ENCODE measurements at regions not wholly inside any gene's neighbourhood (a gene's known extent, or its start where the extent isn't known, plus 50 kb on each side); places are given as distances from the start of the nearest gene placed in this dataset.

GRCh38 chr9:16335788-16336580 is 534.5 kb downstream of the BNC2 start:
- DNase-seq (ENCODE audit: low read depth in 2 of 2), result no peak

GRCh38 chr9:16336833-16337232 is 533.6 kb downstream of the BNC2 start:
- DNase-seq (ENCODE audit: low read depth in 2 of 2), result no peak

GRCh38 chr9:16337322-16338029 is 533.0 kb downstream of the BNC2 start:
- DNase-seq (ENCODE audit: low read depth in 2 of 2), result no peak

GRCh38 chr9:16341177-16341576 is 529.3 kb downstream of the BNC2 start:
- no peak for DNase-seq (ENCODE audit: low read depth in 2 of 2)

GRCh38 chr9:16342246-16343020 is 528.0 kb downstream of the BNC2 start:
- DNase-seq (ENCODE audit: low read depth in 2 of 2), result no peak

GRCh38 chr9:16343249-16344237 is 526.9 kb downstream of the BNC2 start:
- no peak for DNase-seq (ENCODE audit: low read depth in 2 of 2)

GRCh38 chr9:16344343-16344742 is 526.1 kb downstream of the BNC2 start:
- no peak for DNase-seq (ENCODE audit: low read depth in 2 of 2)

- DNase-seq (ENCODE audit: low read depth in 2 of 2), result no peak
Measured at GRCh38 chr9:16345902-16346301, 524.6 kb downstream of the BNC2 start.

- no peak for DNase-seq (ENCODE audit: low read depth in 2 of 2)
Measured at GRCh38 chr9:16347886-16348285, 522.6 kb downstream of the BNC2 start.

- no peak for DNase-seq (ENCODE audit: low read depth in 2 of 2)
Measured at GRCh38 chr9:16348531-16348930, 521.9 kb downstream of the BNC2 start.

GRCh38 chr9:16352251-16352650 is 518.2 kb downstream of the BNC2 start:
- DNase-seq (ENCODE audit: low read depth in 2 of 2), result no peak

GRCh38 chr9:16352791-16353401 is 517.6 kb downstream of the BNC2 start:
- DNase-seq (ENCODE audit: low read depth in 2 of 2), result no peak

- no peak for DNase-seq (ENCODE audit: low read depth in 2 of 2)
Measured at GRCh38 chr9:16356196-16356765, 514.2 kb downstream of the BNC2 start.

- no peak for DNase-seq (ENCODE audit: low read depth in 2 of 2)
Measured at GRCh38 chr9:16357828-16358227, 512.6 kb downstream of the BNC2 start.

- DNase-seq (ENCODE audit: low read depth in 2 of 2), result no peak
Measured at GRCh38 chr9:16358751-16359150, 511.7 kb downstream of the BNC2 start.

All from stimulated activated CD4-positive, alpha-beta T cell treated with anti-CD3 and anti-CD28 coated beads, Interleukin-1b, Interleukin-23, amount 100 ng/mL, for 4 hours (primary cell).